ENCODE measurements at regions not wholly inside any gene's neighbourhood (a gene's known extent, or its start where the extent isn't known, plus 50 kb on each side); places are given as distances from the start of the nearest gene placed in this dataset.

DNA sequence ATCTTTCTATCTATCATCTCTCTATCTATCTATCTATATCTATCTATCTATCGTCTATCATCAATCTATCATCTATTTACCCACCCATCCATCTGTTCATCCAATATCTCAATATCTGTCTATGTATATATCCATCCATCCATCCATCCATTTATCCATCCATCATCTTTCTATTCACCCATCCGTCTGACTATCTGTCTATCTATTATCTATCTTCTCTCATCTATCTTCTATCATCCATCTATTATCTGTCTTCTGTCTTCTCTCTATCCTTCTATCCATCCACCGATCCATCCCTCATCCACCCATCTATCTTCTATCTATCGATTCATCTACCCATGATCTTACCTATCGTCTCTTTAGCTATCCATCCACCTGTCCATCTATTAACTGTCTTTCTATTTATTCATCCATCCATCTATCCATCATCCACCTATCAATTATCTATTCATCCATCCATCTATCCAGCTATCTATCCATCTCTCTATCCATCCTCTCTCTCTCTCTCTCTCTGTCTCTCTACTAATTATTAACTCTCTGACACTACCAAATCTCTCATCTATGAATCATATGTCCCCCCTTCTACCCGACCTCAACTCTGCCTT, 89.1 kb downstream of the DHCR7 start:
- Histone ChIP-seq H3K9me3 (ENCODE audit: control insufficient read depth, low read depth, low read length) (no peaks in the 10 kb centered on the region), H2BK5ac (ENCODE audit: insufficient read length, low read length) (no peak overlapping the region), H3K4me2 (ENCODE audit: insufficient read depth, insufficient read length, low read length) (no peak overlapping the region), H3K4me1 (ENCODE audit: insufficient read depth, low read length) (no peaks in the 10 kb centered on the region), H3K23ac (ENCODE audit: insufficient read length, low read depth, low read length) (no peak overlapping the region), H4K91ac (ENCODE audit: insufficient read length, low read depth, low read length) (no peak overlapping the region), H2BK20ac (ENCODE audit: low read depth, low read length, poor library complexity, severe bottlenecking) (no peak overlapping the region), H3K14ac (ENCODE audit: insufficient read depth, low read length) (no peak overlapping the region), H2BK12ac (ENCODE audit: insufficient read length, low read depth, low read length) (no peak overlapping the region), H2BK120ac (ENCODE audit: low read depth, low read length, poor library complexity, severe bottlenecking) (no peak overlapping the region), H2AK5ac (ENCODE audit: insufficient read length, low read length) (no peak overlapping the region), H4K8ac (replicated peaks; ENCODE audit: insufficient read length, low read depth, low read length) (no peak overlapping the region), H4K20me1 (ENCODE audit: control insufficient read depth, insufficient read depth, insufficient read length) (no peaks in the 10 kb centered on the region), H3K79me1 (ENCODE audit: insufficient read depth, low read depth, low read length, poor library complexity, severe bottlenecking) (no peaks in the 10 kb centered on the region), H3K4ac (ENCODE audit: low read depth, low read length) (no peak overlapping the region), H3K18ac (ENCODE audit: insufficient read length, low read depth, low read length) (no peak overlapping the region), H3K9ac (ENCODE audit: extremely low read depth, insufficient read length, low read length) (no peak overlapping the region), H3K79me2 (ENCODE audit: insufficient read depth, low read length) (no peaks in the 10 kb centered on the region), H3K27me3 (ENCODE audit: insufficient read depth, low read length) (no peaks in the 10 kb centered on the region; the same call in 1 of the 2 replicates), H3K56ac (ENCODE audit: insufficient read length, low read depth, low read length) (no peak overlapping the region), H2BK15ac (ENCODE audit: low read depth, low read length) (no peak overlapping the region), H3T11ph (ENCODE audit: low read length) (no peak overlapping the region), H2AFZ (ENCODE audit: low read length) (no peak overlapping the region), H3K23me2 (ENCODE audit: insufficient read length, low read depth, low read length, poor library complexity, severe bottlenecking) (no peaks in the 10 kb centered on the region), H3K27ac (ENCODE audit: insufficient read length, low read depth, low read length) (no peak overlapping the region), H4K5ac (ENCODE audit: insufficient read length, low read depth, low read length) (no peak overlapping the region)
- Mint-ChIP-seq H3K4me1 (no peaks in the 10 kb centered on the region), H3K4me3 (no peak overlapping the region), H3K9me3 (peaks cover 0 to 2% of the 10 kb centered on the region in 2 experiments; a peak in 1 of 5 replicates), H3K27me3 (ENCODE audit: low read depth) (peaks cover 18% of the 10 kb centered on the region), H3K36me3 (ENCODE audit: insufficient read depth in 1 of 3, low read depth in 3 of 3) (no peaks in the 10 kb centered on the region), H3K27ac (no peak overlapping the region)
- 100% methylated on average over 5 of the region's 6 CpGs for WGBS (ENCODE audit: extremely low coverage, insufficient read length, low lambda C conversion rate)
- no peak for DNase-seq
- TF ChIP-seq, protein P1, sequence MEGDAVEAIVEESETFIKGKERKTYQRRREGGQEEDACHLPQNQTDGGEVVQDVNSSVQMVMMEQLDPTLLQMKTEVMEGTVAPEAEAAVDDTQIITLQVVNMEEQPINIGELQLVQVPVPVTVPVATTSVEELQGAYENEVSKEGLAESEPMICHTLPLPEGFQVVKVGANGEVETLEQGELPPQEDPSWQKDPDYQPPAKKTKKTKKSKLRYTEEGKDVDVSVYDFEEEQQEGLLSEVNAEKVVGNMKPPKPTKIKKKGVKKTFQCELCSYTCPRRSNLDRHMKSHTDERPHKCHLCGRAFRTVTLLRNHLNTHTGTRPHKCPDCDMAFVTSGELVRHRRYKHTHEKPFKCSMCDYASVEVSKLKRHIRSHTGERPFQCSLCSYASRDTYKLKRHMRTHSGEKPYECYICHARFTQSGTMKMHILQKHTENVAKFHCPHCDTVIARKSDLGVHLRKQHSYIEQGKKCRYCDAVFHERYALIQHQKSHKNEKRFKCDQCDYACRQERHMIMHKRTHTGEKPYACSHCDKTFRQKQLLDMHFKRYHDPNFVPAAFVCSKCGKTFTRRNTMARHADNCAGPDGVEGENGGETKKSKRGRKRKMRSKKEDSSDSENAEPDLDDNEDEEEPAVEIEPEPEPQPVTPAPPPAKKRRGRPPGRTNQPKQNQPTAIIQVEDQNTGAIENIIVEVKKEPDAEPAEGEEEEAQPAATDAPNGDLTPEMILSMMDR (conservative IDR thresholded peaks at IDR 0.05) = no peak

Measured in H9 (cell line).